ENCODE measurements at regions not wholly inside any gene's neighbourhood (a gene's known extent, or its start where the extent isn't known, plus 50 kb on each side); places are given as distances from the start of the nearest gene placed in this dataset.
A peak's percentile ranks its signal among the peaks of the same experiment; 100 is the strongest.

DNA sequence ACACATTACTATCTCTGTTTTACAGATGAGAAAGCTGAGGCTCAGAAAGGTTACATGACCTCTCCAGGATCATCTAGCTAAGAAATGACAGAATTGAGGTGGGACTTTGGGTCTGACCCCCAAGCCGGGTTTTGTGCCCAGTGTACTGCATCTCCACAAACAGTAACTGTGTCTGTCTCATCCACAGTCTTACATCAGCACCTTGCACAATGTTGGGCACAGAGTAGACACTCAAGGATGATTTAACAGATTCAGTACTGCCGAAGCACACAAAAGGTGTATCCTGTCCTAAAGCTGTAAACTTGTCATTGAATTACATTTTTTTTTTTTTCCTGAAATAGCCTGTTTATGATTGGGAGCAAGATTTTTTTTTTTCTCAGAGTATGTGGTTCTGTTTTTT lies 84.8 kb downstream of the ADCYAP1 start:
- TF ChIP-seq CTCF (IDR thresholded peaks at IDR 0.05; ENCODE audit: control insufficient read depth, insufficient read depth, low read depth, low read length, missing control alignments), result no peak
- no peak for DNase-seq (ENCODE audit: low read depth)
- H3K4me3 ChIP-seq (ENCODE audit: control insufficient read depth, low read depth, low read length), result no peak overlapping the region

GRCh38 chr18:990197-990596 lies 85.5 kb downstream of the ADCYAP1 start:
- no peak overlapping the region for H3K4me3 ChIP-seq (ENCODE audit: control insufficient read depth, low read depth, low read length)
- no peak for DNase-seq (ENCODE audit: low read depth)
- no peak for TF ChIP-seq CTCF (IDR thresholded peaks at IDR 0.05; ENCODE audit: control insufficient read depth, insufficient read depth, low read depth, low read length, missing control alignments)

GRCh38 chr18:991441-991840 lies 86.8 kb downstream of the ADCYAP1 start:
- H3K4me3 ChIP-seq (ENCODE audit: control insufficient read depth, low read depth, low read length), result no peak overlapping the region
- DNase-seq (ENCODE audit: low read depth), result no peak
- TF ChIP-seq CTCF (IDR thresholded peaks at IDR 0.05; ENCODE audit: control insufficient read depth, insufficient read depth, low read depth, low read length, missing control alignments), result no peak

DNA sequence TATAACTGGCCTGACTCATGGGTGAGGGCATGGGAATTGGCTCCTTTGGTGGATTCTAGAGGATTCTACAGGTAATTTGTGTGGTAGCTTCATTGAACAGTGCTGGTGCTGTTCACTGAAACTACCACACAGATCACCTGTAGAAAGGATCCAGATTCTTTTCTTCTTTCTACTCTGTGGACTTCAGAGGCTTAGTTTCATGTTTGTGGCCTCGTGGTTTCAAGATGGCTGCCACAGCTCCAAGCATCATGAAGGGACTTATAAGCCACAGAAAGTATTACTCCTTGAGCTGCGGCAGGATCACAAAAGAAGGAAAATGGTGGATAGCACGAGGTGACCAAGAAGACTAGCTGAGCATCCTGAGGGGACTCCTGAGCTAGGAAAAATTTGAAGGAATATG lies 88.9 kb downstream of the ADCYAP1 start:
- DNase-seq (ENCODE audit: low read depth), result no peak
- no peak for TF ChIP-seq CTCF (IDR thresholded peaks at IDR 0.05; ENCODE audit: control insufficient read depth, insufficient read depth, low read depth, low read length, missing control alignments)
- no peak overlapping the region for H3K4me3 ChIP-seq (ENCODE audit: control insufficient read depth, low read depth, low read length)

DNA sequence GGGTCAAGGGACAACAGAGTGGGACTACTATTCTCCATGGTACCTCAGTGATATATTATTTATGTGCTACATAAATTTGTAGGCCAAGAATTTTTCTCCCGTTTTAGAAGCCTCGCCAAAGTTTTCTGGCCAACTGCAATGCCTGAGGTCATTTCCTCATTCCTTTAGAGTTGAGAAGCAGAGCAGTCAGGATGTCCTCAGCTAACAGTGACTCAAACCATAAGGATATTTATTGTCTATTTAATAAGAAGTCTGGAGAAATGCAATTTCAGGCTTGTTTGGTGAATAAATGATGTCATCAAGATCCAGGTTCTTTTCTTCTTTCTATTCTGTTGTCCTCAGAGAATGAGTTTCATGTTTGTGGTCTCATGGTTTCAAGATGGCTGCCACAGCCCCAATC lies 91.0 kb downstream of the ADCYAP1 start:
- H3K4me3 ChIP-seq (ENCODE audit: control insufficient read depth, low read depth, low read length), result no peak overlapping the region
- TF ChIP-seq CTCF (IDR thresholded peaks at IDR 0.05; ENCODE audit: control insufficient read depth, insufficient read depth, low read depth, low read length, missing control alignments), result no peak
- DNase-seq (ENCODE audit: low read depth), result peak; percentile 25

DNA sequence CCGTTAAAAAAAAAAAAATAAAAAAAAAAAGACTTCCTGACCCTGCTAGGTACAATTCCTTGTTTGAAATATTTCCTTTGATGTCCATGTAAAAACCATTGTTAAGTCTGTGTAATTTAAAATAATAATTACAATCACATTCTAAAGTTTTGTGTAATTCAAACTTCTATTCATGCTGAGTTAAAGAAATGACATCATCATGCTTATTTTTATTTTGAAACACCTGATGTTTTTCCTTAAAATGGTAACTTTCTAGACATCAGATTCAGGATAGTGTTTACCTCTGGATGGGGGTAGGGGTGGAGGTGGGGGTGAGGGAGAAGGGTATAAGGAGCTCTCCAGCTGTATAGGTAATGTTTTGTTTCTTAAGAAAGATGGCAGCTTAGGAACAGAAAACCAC lies 92.8 kb downstream of the ADCYAP1 start:
- no peak for TF ChIP-seq CTCF (IDR thresholded peaks at IDR 0.05; ENCODE audit: control insufficient read depth, insufficient read depth, low read depth, low read length, missing control alignments)
- H3K4me3 ChIP-seq (ENCODE audit: control insufficient read depth, low read depth, low read length), result no peak overlapping the region
- DNase-seq (ENCODE audit: low read depth), result no peak

DNA sequence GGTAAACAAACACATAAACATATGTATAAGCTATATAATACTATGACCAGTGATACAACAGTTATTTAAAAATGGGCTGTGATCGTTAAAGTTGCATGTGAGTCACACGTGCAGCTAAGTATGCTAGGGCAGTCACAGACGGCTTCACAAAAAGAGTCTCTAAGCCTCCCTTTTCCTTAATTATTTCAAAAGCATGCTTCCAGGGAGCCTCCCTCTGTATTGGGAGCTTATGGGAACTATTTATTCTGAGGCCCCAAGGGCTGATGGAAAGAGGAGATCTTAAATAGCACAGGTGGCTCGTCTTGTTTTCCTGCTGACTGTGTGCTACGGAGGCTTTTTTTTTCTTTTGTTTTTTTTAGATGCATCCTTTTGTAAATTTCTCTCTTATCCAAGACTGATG lies 94.3 kb downstream of the ADCYAP1 start:
- no peak for TF ChIP-seq CTCF (IDR thresholded peaks at IDR 0.05; ENCODE audit: control insufficient read depth, insufficient read depth, low read depth, low read length, missing control alignments)
- no peak overlapping the region for H3K4me3 ChIP-seq (ENCODE audit: control insufficient read depth, low read depth, low read length)
- DNase-seq (ENCODE audit: low read depth), result no peak

All from AG09309 (cell line).